Calu3 (cell line): ENCODE measurements at regions not wholly inside any gene's neighbourhood (a gene's known extent, or its start where the extent isn't known, plus 50 kb on each side); places are given as distances from the start of the nearest gene placed in this dataset.

Experiments
- BruUV-seq: library from RNA; stranded (reverse); fragments of 400-500 nt; replicated peaks from 2 replicates; lab custom pipeline; 2021; lab: Mats Ljungman, UMichigan
- CTCF ChIA-PET: fragments of 300-600 bp; sonication (Branson Sonifier 250); formaldehyde crosslinking; loops from one replicate; lab custom pipeline; 2022; ENCODE audit warnings: antibody characterized with exemption; lab: Charles Lee
- DNase-seq: peaks from one replicate; pipeline ENCODE4 v3.0.0; 2022
- H3K27ac Mint-ChIP-seq: one replicate; pipeline ENCODE4 v1.8.0; 2022; ENCODE audit warnings: mixed read lengths; ENCODE audit not compliant: unreplicated experiment
- H3K27me3 Mint-ChIP-seq: one replicate; pipeline ENCODE4 v1.8.0; 2022; ENCODE audit warnings: mixed read lengths; ENCODE audit not compliant: unreplicated experiment
- H3K36me3 Mint-ChIP-seq: one replicate; pipeline ENCODE4 v1.8.0; 2022; ENCODE audit warnings: mild to moderate bottlenecking, moderate library complexity, mixed read lengths; ENCODE audit not compliant: insufficient read depth, unreplicated experiment
- H3K4me1 Mint-ChIP-seq: one replicate; pipeline ENCODE4 v1.8.0; 2022; ENCODE audit warnings: mild to moderate bottlenecking, low read depth, mixed read lengths; ENCODE audit not compliant: unreplicated experiment
- H3K4me3 Mint-ChIP-seq: one replicate; pipeline ENCODE4 v1.8.0; 2022; ENCODE audit warnings: mild to moderate bottlenecking, low read depth, moderate library complexity, mixed read lengths; ENCODE audit not compliant: unreplicated experiment
- H3K9me3 Mint-ChIP-seq: one replicate; pipeline ENCODE4 v1.8.0; 2022; ENCODE audit warnings: low read depth, mixed read lengths; ENCODE audit not compliant: unreplicated experiment
- intact Hi-C: fragments of 100-400 bp; cut with micrococcal nuclease; formaldehyde crosslinking; loops from one replicate; pipeline ENCODE4 v1.10.0; 2022; ENCODE audit not compliant: unreplicated experiment
- TF ChIP-seq, protein P1 (sequence below): fragments of 200-600 bp; IDR thresholded peaks from one replicate; pipeline ENCODE4 v1.8.0; 2022; ENCODE audit warnings: antibody characterized with exemption; ENCODE audit not compliant: unreplicated experiment

DNA sequence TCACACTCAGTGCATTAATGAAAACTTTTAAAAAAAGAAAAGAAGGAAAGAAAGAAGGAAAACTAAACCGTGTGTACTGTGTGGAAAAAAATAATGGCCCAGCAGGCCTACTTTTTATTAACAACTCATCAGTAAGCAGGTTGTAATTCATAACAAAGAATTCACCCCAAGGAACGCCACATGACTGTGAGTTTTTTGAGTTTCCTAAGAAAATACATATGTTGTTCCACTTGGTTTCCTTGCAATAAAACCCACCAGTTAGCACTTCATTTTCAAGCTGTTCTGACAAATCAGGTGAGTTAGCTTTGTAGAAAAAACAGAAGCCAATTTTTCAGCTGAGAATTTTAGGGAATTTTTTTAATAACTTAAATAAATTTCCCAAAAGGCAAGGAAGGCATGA lies 259.3 kb upstream of the TBX18 start:
- TF ChIP-seq, protein P1, sequence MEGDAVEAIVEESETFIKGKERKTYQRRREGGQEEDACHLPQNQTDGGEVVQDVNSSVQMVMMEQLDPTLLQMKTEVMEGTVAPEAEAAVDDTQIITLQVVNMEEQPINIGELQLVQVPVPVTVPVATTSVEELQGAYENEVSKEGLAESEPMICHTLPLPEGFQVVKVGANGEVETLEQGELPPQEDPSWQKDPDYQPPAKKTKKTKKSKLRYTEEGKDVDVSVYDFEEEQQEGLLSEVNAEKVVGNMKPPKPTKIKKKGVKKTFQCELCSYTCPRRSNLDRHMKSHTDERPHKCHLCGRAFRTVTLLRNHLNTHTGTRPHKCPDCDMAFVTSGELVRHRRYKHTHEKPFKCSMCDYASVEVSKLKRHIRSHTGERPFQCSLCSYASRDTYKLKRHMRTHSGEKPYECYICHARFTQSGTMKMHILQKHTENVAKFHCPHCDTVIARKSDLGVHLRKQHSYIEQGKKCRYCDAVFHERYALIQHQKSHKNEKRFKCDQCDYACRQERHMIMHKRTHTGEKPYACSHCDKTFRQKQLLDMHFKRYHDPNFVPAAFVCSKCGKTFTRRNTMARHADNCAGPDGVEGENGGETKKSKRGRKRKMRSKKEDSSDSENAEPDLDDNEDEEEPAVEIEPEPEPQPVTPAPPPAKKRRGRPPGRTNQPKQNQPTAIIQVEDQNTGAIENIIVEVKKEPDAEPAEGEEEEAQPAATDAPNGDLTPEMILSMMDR = no peak
- intact Hi-C loops = loop anchor here (10.0 kb wide), 1 partner anchor 301 kb away; no protein-coding TSS in a partner anchor
- Mint-ChIP-seq H3K27ac (no peak overlapping the region), H3K9me3 (peaks cover 2% of the 10 kb centered on the region), H3K36me3 (no peaks in the 10 kb centered on the region), H3K4me1 (peaks cover 7% of the 10 kb centered on the region), H3K27me3 (peaks cover 9% of the 10 kb centered on the region), H3K4me3 (no peak overlapping the region)
- BruUV-seq = no TSS peak
- DNase-seq = no peak
- CTCF ChIA-PET = no interaction called here

DNA sequence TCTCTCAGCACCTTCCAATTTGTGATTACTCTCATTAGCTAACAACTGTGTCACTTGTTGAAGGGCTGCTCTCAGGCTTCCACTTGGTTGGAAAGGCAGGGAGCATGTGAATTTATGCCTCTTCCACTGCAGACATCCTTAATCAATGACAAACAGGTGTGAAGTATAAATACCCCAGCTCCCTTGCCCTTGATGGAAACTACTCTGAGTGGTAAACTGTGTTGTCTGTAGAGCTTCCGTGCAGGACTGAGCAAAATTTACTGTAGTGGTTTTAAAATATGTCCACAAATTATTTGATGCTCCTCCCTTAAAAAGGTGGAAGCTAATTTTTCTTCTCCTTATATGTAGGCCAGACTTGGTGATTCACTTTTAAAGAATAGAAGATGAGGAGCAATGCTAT lies 253.0 kb upstream of the TBX18 start:
- Mint-ChIP-seq H3K9me3 (no peaks in the 10 kb centered on the region), H3K36me3 (no peaks in the 10 kb centered on the region), H3K4me1 (no peaks in the 10 kb centered on the region), H3K27me3 (peaks cover 26% of the 10 kb centered on the region), H3K4me3 (no peak overlapping the region), H3K27ac (no peak overlapping the region)
- CTCF ChIA-PET = no interaction called here
- intact Hi-C loops = loop anchor here (5.0 kb wide), 1 partner anchor 110 kb away; no protein-coding TSS in a partner anchor
- no TSS peak for BruUV-seq
- TF ChIP-seq, protein P1 = no peak
- DNase-seq = no peak

DNA sequence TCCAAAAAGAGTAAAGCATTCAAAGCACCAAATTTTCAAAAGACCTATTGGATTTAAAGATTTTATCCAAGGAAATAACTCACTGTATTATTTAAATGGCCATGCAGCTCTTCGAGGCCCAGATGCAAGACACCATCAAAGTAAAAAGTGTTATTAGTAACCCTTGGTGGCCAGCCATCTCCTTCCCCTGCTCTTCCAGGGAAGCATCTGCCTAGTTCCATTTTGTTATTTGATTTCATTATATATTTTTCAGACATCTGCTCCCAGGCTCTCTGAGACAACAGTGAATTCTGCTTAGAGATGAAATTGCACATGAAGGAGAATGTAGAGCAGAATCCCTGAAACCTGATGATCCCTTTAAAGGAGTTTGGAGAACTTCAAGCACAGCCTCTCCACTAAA lies 252.3 kb upstream of the TBX18 start:
- no peak overlapping the region for H3K27ac Mint-ChIP-seq
- H3K27me3 Mint-ChIP-seq = peaks cover 26% of the 10 kb centered on the region
- CTCF ChIA-PET = no interaction called here
- no peaks in the 10 kb centered on the region for H3K36me3 Mint-ChIP-seq
- no peak for DNase-seq
- no TSS peak for BruUV-seq
- H3K4me3 Mint-ChIP-seq = no peak overlapping the region
- H3K9me3 Mint-ChIP-seq = no peaks in the 10 kb centered on the region
- TF ChIP-seq, protein P1 = no peak
- no peaks in the 10 kb centered on the region for H3K4me1 Mint-ChIP-seq
- intact Hi-C loops = loop anchor here (5.0 kb wide), 1 partner anchor 111 kb away; no protein-coding TSS in a partner anchor

DNA sequence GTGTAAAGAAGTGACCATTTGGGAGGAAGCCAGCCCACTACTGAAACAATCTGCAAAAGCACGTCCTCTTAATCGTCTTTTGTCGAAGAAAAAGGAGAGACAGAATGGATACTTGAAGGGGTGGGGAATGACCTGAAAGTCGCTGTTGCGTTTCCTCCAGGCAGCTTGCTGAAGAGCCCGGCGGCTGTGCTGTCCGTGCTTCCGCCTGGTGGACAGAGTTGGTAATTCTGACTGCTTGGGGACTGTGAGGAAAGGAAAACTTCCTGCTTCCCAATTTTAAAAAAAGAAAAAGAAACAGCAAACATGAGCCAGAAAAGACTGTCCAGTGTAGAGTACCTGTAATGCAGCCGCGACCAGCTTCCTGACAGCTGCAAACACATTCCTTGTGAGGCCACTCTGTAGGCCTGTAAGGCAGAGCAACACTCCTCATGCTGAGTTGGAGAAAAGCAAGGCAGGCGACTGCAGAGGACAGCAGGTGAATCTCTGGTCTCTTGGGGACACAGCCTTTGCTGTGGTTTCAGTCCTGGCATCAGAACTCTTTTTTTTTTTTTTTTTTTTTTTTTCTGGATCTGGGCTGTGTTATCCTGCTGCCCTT lies 251.1 kb upstream of the TBX18 start:
- H3K9me3 Mint-ChIP-seq = no peaks in the 10 kb centered on the region
- peaks cover 26% of the 10 kb centered on the region for H3K27me3 Mint-ChIP-seq
- no TSS peak for BruUV-seq
- no peaks in the 10 kb centered on the region for H3K36me3 Mint-ChIP-seq
- H3K4me3 Mint-ChIP-seq = no peak overlapping the region
- H3K27ac Mint-ChIP-seq = peak overlapping the region; percentile 13
- intact Hi-C loops = loop anchor here (5.0 kb wide), 1 partner anchor 112 kb away; no protein-coding TSS in a partner anchor
- TF ChIP-seq, protein P1 = peak; percentile 69
- CTCF ChIA-PET = interaction anchor here (0.7 kb wide), 2 partner anchors 62 to 212 kb away, joined by 3 read pairs; no protein-coding TSS in a partner anchor
- peak; percentile 69 for DNase-seq
- H3K4me1 Mint-ChIP-seq = no peaks in the 10 kb centered on the region
